ENCODE measurements at regions not wholly inside any gene's neighbourhood (a gene's known extent, or its start where the extent isn't known, plus 50 kb on each side); places are given as distances from the start of the nearest gene placed in this dataset.
"Not testable (repeated sequence)": the region's sequence is repeated elsewhere in the genome, so short reads cannot be mapped to it uniquely, and the experiment has no call there.

DNA sequence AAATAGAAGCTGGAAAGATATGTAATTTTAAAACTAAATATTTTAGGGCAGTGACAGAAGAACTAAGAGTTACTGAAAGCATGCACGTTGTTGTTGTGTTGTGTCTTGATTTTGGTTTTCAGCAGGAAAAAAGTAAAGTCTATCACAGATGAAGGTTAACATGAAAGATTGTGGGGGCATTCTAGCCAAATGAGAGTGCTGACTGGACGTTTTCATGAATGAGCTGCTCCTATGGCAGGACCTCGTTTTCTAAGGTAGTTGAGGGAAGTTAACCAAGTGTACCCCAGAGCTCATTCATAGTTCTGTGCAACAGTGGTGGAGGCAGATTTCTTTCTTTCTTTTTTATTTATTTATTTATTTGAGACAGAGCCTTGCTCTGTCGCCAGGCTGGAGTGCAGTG, 194.6 kb upstream of the IRS2 start:
- peaks cover 0 to 9% of the 10 kb centered on the region in 2 experiments for H3K27me3 ChIP-seq (ENCODE audit: control insufficient read depth in 1 of 2, insufficient read depth in 1 of 2, low read length in 2 of 2)
- no peak overlapping the region for H3K23ac ChIP-seq (ENCODE audit: low read length in 2 of 2)
- no peaks in the 10 kb centered on the region for H3K36me3 ChIP-seq (ENCODE audit: control insufficient read depth in 1 of 2, insufficient read depth in 2 of 2, low read depth in 1 of 2, low read length in 2 of 2)
- H4K8ac ChIP-seq (ENCODE audit: low read length): no peak overlapping the region
- H3K18ac ChIP-seq (ENCODE audit: low read depth in 1 of 2, low read length in 2 of 2): no peak overlapping the region
- H3K79me1 ChIP-seq (replicated peaks; ENCODE audit: low read length, poor library complexity, severe bottlenecking): no peaks in the 10 kb centered on the region
- no peak overlapping the region for H3K4ac ChIP-seq (ENCODE audit: low read depth in 1 of 2, low read length in 2 of 2)
- no peak overlapping the region for H2BK15ac ChIP-seq (ENCODE audit: low read depth, poor library complexity, severe bottlenecking)
- H2BK12ac ChIP-seq (ENCODE audit: low read length in 2 of 2): no peak overlapping the region
- H3K9me3 ChIP-seq (ENCODE audit: control insufficient read depth, low read length): no peaks in the 10 kb centered on the region
- no peak overlapping the region for H2BK120ac ChIP-seq (ENCODE audit: low read depth, low read length)
- H3K14ac ChIP-seq (ENCODE audit: low read length in 2 of 2): no peak overlapping the region
- no peak overlapping the region for H2BK5ac ChIP-seq (ENCODE audit: low read depth, low read length, poor library complexity, severe bottlenecking)
- no peak overlapping the region for H4K91ac ChIP-seq (ENCODE audit: low read length)
- no peak overlapping the region for H2AK5ac ChIP-seq (ENCODE audit: low read length, severe bottlenecking)
- H3K9ac ChIP-seq (ENCODE audit: low read length): no peak overlapping the region
- WGBS: 87% methylated on average over 3 of the region's 4 CpGs
- no peak for DNase-seq
- no peak overlapping the region for H2AFZ ChIP-seq (ENCODE audit: low read depth, low read length)
- no peak overlapping the region for H3K27ac ChIP-seq (ENCODE audit: low read length, poor library complexity, severe bottlenecking)
- H3K4me2 ChIP-seq (ENCODE audit: low read length, poor library complexity, severe bottlenecking): no peak overlapping the region
- no peak overlapping the region for H3K4me3 ChIP-seq (ENCODE audit: insufficient read depth in 1 of 2, low read depth in 1 of 2, low read length in 2 of 2)
- peaks cover 3% of the 10 kb centered on the region for H3K4me1 ChIP-seq (ENCODE audit: control insufficient read depth, insufficient read depth, low read depth, low read length)

DNA sequence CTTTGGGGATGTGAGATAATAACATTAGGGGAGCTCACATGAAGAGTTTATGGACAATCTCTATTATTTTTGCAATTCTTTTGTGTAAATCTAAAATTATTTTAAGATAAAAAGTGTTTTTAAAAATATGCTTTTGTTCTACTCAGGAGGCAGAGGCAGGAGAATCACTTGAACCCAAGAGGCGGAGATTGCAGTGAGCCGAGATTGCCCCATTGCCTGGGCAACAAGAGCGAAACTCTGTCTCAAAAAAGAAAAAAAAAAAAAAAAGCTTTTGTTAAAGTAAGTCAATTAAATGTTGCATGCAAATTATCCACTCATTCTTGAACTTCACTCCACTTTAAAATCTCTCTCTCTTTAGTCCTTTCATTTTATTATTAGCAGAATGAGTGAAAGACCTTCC, 193.3 kb upstream of the IRS2 start:
- not testable (repeated sequence) for H3K4ac ChIP-seq (ENCODE audit: low read depth in 1 of 2, low read length in 2 of 2); H3K9ac ChIP-seq (ENCODE audit: low read length); H3K36me3 ChIP-seq (ENCODE audit: control insufficient read depth in 1 of 2, insufficient read depth in 2 of 2, low read depth in 1 of 2, low read length in 2 of 2); H2BK5ac ChIP-seq (ENCODE audit: low read depth, low read length, poor library complexity, severe bottlenecking); H3K27me3 ChIP-seq (ENCODE audit: control insufficient read depth in 1 of 2, insufficient read depth in 1 of 2, low read length in 2 of 2); H4K8ac ChIP-seq (ENCODE audit: low read length); H3K4me3 ChIP-seq (ENCODE audit: insufficient read depth in 1 of 2, low read depth in 1 of 2, low read length in 2 of 2); H2AK5ac ChIP-seq (ENCODE audit: low read length, severe bottlenecking); DNase-seq; H2BK12ac ChIP-seq (ENCODE audit: low read length in 2 of 2); H3K27ac ChIP-seq (ENCODE audit: low read length, poor library complexity, severe bottlenecking); H3K4me2 ChIP-seq (ENCODE audit: low read length, poor library complexity, severe bottlenecking); H4K91ac ChIP-seq (ENCODE audit: low read length); H3K4me1 ChIP-seq (ENCODE audit: control insufficient read depth, insufficient read depth, low read depth, low read length); H2BK15ac ChIP-seq (ENCODE audit: low read depth, poor library complexity, severe bottlenecking); H3K23ac ChIP-seq (ENCODE audit: low read length in 2 of 2); H3K14ac ChIP-seq (ENCODE audit: low read length in 2 of 2); H2AFZ ChIP-seq (ENCODE audit: low read depth, low read length); H3K18ac ChIP-seq (ENCODE audit: low read depth in 1 of 2, low read length in 2 of 2); H3K9me3 ChIP-seq (ENCODE audit: control insufficient read depth, low read length); H2BK120ac ChIP-seq (ENCODE audit: low read depth, low read length); H3K79me1 ChIP-seq (replicated peaks; ENCODE audit: low read length, poor library complexity, severe bottlenecking)
- WGBS: 100% methylated on average over 1 of the region's 3 CpGs

DNA sequence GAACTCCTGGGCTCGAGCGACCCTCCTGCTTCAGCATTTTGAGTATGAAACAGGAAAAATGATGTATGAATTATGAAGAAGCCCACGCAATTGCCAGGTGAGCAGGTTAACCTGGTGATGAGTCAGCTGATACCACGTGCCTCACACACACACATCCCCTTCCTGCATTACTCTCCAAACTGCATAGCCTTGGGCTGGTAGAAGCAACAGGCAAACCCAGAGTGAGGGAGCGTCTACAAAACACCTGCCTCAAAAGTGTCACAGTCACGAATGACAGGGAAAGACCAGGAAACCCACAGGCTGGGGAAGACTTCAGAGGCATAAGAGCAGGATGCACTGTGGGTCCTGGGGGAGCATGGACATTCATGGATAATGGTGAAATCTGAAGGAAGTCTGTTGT, 192.8 kb upstream of the IRS2 start:
- H3K79me1 ChIP-seq (replicated peaks; ENCODE audit: low read length, poor library complexity, severe bottlenecking): no peaks in the 10 kb centered on the region
- no peak overlapping the region for H3K4me3 ChIP-seq (ENCODE audit: insufficient read depth in 1 of 2, low read depth in 1 of 2, low read length in 2 of 2)
- 84% methylated on average over 4 of the region's 6 CpGs for WGBS
- DNase-seq: no peak
- H2AK5ac ChIP-seq (ENCODE audit: low read length, severe bottlenecking): peak overlapping the region; percentile 19
- H2AFZ ChIP-seq (ENCODE audit: low read depth, low read length): no peak overlapping the region
- no peak overlapping the region for H3K4ac ChIP-seq (ENCODE audit: low read depth in 1 of 2, low read length in 2 of 2)
- no peak overlapping the region for H4K8ac ChIP-seq (ENCODE audit: low read length)
- H2BK5ac ChIP-seq (ENCODE audit: low read depth, low read length, poor library complexity, severe bottlenecking): no peak overlapping the region
- no peaks in the 10 kb centered on the region for H3K4me1 ChIP-seq (ENCODE audit: control insufficient read depth, insufficient read depth, low read depth, low read length)
- no peak overlapping the region for H3K27ac ChIP-seq (ENCODE audit: low read length, poor library complexity, severe bottlenecking)
- no peak overlapping the region for H3K23ac ChIP-seq (ENCODE audit: low read length in 2 of 2)
- no peaks in the 10 kb centered on the region for H3K27me3 ChIP-seq (ENCODE audit: control insufficient read depth in 1 of 2, insufficient read depth in 1 of 2, low read length in 2 of 2)
- no peak overlapping the region for H4K91ac ChIP-seq (ENCODE audit: low read length)
- no peak overlapping the region for H3K18ac ChIP-seq (ENCODE audit: low read depth in 1 of 2, low read length in 2 of 2)
- no peaks in the 10 kb centered on the region for H3K9me3 ChIP-seq (ENCODE audit: control insufficient read depth, low read length)
- peak overlapping the region in 1 of 2 experiments; percentile 86 for H3K14ac ChIP-seq (ENCODE audit: low read length in 2 of 2)
- H2BK15ac ChIP-seq (ENCODE audit: low read depth, poor library complexity, severe bottlenecking): no peak overlapping the region
- no peak overlapping the region for H2BK120ac ChIP-seq (ENCODE audit: low read depth, low read length)
- H3K9ac ChIP-seq (ENCODE audit: low read length): no peak overlapping the region
- no peak overlapping the region for H2BK12ac ChIP-seq (ENCODE audit: low read length in 2 of 2)
- H3K36me3 ChIP-seq (ENCODE audit: control insufficient read depth in 1 of 2, insufficient read depth in 2 of 2, low read depth in 1 of 2, low read length in 2 of 2): no peaks in the 10 kb centered on the region
- H3K4me2 ChIP-seq (ENCODE audit: low read length, poor library complexity, severe bottlenecking): no peak overlapping the region

DNA sequence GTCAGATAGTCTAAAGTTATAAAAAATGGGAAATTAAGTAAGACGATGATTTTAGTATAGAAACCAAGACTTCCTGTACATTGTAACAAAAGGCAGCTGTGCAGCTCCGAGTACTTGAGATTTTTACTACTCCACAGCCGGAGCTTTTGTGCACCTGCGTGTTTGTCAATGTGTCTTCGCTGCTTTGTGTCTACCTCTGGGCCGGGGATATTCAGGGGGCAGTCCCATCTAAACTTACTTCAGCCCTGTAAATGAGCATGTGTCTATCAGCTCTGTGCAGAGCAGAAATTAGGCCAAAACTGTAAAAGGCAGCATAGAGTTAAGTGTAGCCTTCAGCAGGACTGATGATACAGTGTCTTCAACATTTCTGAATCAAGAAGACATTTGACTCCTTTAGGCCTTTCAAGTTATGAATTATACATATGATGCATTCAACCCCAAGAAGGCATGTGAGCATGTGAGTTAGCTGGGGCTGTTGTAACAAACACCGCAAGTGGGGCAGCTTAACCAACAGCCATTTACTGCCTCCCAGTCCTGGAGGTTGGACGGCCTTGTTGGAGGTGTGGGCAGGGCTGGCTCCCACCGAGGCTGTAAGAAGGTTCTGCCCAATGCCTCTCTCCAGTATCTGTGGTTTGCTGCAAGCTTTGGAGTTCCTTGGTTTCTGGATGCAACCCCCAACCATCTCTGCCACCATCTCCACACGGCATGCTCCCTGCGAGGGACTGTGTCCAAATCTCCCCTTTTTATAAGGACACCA, 191.0 kb upstream of the IRS2 start:
- no peak overlapping the region for H4K8ac ChIP-seq (ENCODE audit: low read length)
- no peak overlapping the region for H2BK15ac ChIP-seq (ENCODE audit: low read depth, poor library complexity, severe bottlenecking)
- H3K4me3 ChIP-seq (ENCODE audit: insufficient read depth in 1 of 2, low read depth in 1 of 2, low read length in 2 of 2): no peak overlapping the region
- no peaks in the 10 kb centered on the region for H3K4me1 ChIP-seq (ENCODE audit: control insufficient read depth, insufficient read depth, low read depth, low read length)
- H3K27me3 ChIP-seq (ENCODE audit: control insufficient read depth in 1 of 2, insufficient read depth in 1 of 2, low read length in 2 of 2): peaks cover 0 to 10% of the 10 kb centered on the region in 2 experiments
- H2BK12ac ChIP-seq (ENCODE audit: low read length in 2 of 2): no peak overlapping the region
- no peak for DNase-seq
- H3K4me2 ChIP-seq (ENCODE audit: low read length, poor library complexity, severe bottlenecking): no peak overlapping the region
- H3K18ac ChIP-seq (ENCODE audit: low read depth in 1 of 2, low read length in 2 of 2): no peak overlapping the region
- no peaks in the 10 kb centered on the region for H3K9me3 ChIP-seq (ENCODE audit: control insufficient read depth, low read length)
- WGBS: 95% methylated on average over 9 of the region's 11 CpGs
- H3K14ac ChIP-seq (ENCODE audit: low read length in 2 of 2): no peak overlapping the region
- H2BK120ac ChIP-seq (ENCODE audit: low read depth, low read length): no peak overlapping the region
- no peak overlapping the region for H2AFZ ChIP-seq (ENCODE audit: low read depth, low read length)
- no peaks in the 10 kb centered on the region for H3K79me1 ChIP-seq (replicated peaks; ENCODE audit: low read length, poor library complexity, severe bottlenecking)
- H3K27ac ChIP-seq (ENCODE audit: low read length, poor library complexity, severe bottlenecking): no peak overlapping the region
- no peak overlapping the region for H4K91ac ChIP-seq (ENCODE audit: low read length)
- no peak overlapping the region for H2BK5ac ChIP-seq (ENCODE audit: low read depth, low read length, poor library complexity, severe bottlenecking)
- H3K23ac ChIP-seq (ENCODE audit: low read length in 2 of 2): no peak overlapping the region
- no peak overlapping the region for H3K4ac ChIP-seq (ENCODE audit: low read depth in 1 of 2, low read length in 2 of 2)
- no peaks in the 10 kb centered on the region for H3K36me3 ChIP-seq (ENCODE audit: control insufficient read depth in 1 of 2, insufficient read depth in 2 of 2, low read depth in 1 of 2, low read length in 2 of 2)
- no peak overlapping the region for H3K9ac ChIP-seq (ENCODE audit: low read length)
- no peak overlapping the region for H2AK5ac ChIP-seq (ENCODE audit: low read length, severe bottlenecking)

All from mesenchymal stem cell (in vitro differentiated cells and primary cell).